Activated CD4-positive, alpha-beta T cell treated with anti-CD3 and anti-CD28 coated beads, Interleukin-2, amount 50 U/mL, for 16 hours (primary cell): ENCODE measurements at regions not wholly inside any gene's neighbourhood (a gene's known extent, or its start where the extent isn't known, plus 50 kb on each side); places are given as distances from the start of the nearest gene placed in this dataset.
A peak's percentile ranks its signal among the peaks of the same experiment; 100 is the strongest.
"Not testable (repeated sequence)": the region's sequence is repeated elsewhere in the genome, so short reads cannot be mapped to it uniquely, and the experiment has no call there.

Source experiments
- DNase-seq: peaks from one replicate; pipeline ENCODE4 v3.0.0-alpha.2; 2020

- not testable (repeated sequence) for DNase-seq
Observed at GRCh38 chr12:112712751-112713150, 78.8 kb upstream of the RPH3A start.

GRCh38 chr12:112713471-112713870 is 78.1 kb upstream of the RPH3A start:
- no peak for DNase-seq

DNA sequence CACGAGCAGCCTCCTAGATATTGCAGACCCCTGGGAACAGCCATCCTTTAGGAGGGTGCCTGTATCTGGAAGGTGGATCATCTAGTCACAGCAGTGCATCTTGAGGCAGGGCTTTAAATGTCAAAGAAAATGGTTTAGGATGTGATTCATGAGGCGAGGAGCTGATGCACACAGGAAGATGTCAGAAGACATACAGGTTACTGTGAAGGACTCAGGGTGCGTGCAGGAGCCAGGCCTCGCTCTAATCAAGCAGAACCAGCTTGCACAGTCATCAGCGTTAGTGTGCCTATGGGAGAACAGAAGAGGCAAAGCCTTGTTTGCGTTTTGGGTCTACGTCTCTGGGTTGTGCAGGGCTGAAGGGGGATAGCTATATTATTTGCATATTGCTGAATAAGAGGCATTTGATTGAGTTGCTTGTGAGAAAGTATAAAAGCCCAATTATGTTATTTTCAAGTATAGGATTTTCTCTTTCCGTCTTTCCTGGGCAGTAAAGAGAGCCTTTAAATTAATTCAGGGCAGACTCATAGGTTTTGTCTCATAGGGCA is 77.3 kb upstream of the RPH3A start:
- no peak for DNase-seq

DNA sequence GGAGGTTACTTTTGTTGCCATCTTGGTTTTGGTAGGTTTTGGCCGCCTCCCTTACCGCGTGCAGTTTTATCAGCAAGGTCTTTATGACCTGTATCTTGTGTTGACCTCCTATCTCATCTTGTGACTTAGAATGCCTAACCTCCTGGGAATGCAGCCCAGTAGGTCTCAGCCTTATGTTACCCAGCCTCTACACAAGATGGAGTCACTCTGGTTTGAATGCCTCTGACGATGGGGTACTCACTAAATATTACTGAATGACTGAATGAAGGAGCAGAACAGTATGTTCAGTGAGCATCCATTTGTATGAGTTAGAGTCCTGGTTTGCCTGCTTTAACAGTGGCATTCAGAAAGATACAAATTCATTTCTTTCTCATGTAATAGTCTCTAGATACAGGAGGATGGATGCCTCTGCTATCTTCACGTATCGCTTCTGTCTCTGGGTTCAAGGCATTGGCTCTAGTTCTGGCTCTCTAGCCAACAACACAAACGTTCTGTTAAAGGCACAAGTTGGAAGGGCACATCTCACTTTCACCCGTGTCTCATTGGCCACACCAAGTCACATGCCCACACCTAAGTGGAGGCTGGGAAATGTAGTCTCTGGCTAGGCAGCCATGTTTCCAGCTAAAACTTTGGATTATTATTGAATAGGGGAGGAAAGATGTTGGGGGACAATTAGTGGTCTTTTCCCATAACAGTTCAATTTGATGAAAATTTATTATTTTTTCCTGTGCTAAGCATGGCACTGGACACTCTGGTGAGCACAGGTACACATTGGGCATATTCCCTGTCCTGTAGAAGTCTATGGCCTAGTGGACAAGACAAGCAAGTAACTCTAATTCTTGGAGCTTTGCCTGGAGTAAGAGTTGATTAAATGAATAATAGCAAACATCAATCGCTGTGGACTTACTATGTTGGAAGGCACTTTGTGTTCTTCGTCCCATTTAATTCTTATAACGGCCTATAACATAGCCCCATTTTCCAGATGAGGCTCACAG is 75.2 kb upstream of the RPH3A start:
- DNase-seq, result peak; percentile 8

- no peak for DNase-seq
Observed at GRCh38 chr12:112728864-112729263, 62.7 kb upstream of the RPH3A start.

DNA sequence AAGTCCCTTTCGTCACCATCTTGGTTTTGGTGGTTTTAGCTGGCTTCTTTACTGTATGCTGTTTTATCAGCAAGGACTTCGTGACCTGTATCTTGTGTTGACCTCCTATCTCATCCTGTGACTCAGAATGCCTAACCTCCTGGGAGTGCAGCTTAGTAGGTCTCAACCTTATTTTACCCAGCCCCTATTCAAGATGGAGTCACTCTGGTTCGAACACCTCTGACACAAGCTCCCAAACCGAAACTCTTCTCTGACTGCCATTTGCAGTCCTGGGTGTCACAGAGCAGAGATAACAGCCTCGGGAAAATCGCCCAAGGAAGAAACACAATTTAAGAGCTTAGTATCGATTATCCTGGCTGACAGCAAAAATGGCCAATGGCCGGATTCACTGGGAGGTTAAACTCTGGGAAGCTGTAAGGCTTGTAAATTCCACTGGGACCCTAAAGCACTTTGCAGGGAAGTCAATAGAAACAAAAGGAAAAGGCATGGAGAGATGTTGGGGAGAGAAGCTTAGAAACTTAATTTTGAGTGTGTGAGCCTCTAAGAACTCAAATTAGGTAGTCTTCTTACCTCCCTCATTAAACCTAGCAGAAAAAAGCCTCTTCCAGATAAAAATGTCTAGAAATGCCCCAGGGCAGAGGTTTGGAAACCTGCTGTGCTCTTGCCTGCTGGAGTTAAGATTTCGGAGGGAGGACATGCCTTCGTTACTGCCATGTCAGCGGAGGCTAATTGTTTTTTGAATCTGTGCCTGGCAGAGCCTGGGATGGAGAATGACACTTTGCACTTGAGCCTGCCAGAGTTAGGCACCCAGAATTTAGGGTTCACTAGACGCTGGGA is 56.5 kb upstream of the RPH3A start:
- no peak for DNase-seq

- no peak for DNase-seq
Observed at GRCh38 chr12:112738531-112738930, 53.0 kb upstream of the RPH3A start.

DNA sequence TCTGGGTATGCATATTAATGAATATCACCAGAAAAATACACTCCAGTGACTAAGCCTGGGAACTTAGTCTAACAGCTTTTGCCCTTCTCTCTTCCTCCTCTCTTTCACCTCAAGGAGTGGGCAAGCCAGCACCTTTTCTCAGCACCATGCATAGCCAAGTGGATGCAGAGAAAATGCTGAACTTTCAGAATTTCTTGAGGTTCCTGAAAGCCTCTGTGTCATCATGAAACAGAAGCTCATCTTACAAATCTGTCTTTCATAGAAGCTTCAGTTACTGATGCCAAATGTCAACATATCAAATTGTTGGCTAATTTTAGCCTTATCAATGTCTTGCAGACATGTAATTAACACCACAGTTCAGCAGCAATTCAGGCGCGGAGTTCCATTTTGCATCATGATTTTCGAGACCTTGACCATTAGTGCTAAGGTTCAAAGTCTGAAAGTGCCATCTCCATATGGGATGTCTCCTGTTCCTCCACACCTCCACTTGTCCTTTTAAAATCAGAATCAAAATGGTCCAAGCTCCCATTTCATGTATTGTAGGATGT is 51.1 kb upstream of the RPH3A start:
- DNase-seq, result no peak

- DNase-seq, result no peak
Observed at GRCh38 chr12:112741106-112741505, 50.4 kb upstream of the RPH3A start.
